HCT116 (cell line): ENCODE measurements at regions not wholly inside any gene's neighbourhood (a gene's known extent, or its start where the extent isn't known, plus 50 kb on each side); places are given as distances from the start of the nearest gene placed in this dataset.

Experiments used
- EZH2 ChIP-seq: fragments of 200-600 bp; sonication (generic); IDR thresholded peaks from 2 replicates; pipeline ENCODE4 v1.6.1; 2017; ENCODE audit warnings: antibody characterized with exemption, mixed run types
- EZH2phosphoT487 ChIP-seq: fragments of 200-600 bp; IDR thresholded peaks from 2 replicates; pipeline ENCODE4 v1.6.1; 2018; ENCODE audit warnings: antibody characterized with exemption, borderline replicate concordance
- POLR2AphosphoS5 ChIP-seq: IDR thresholded peaks from 2 replicates; pipeline ENCODE4 v1.6.1; 2011; ENCODE audit warnings: mild to moderate bottlenecking, low read depth, low read length, moderate library complexity
- REST ChIP-seq: IDR thresholded peaks from 2 replicates; pipeline ENCODE4 v1.6.1; 2012; ENCODE audit warnings: low read depth
- YY1 ChIP-seq: IDR thresholded peaks from 2 replicates; pipeline ENCODE4 v1.6.1; 2011; ENCODE audit warnings: low read length, low read depth, moderate library complexity, mild to moderate bottlenecking; ENCODE audit not compliant: insufficient replicate concordance; ENCODE audit errors: extremely low read depth

- TF ChIP-seq POLR2AphosphoS5 (no peak), REST (no peak), EZH2phosphoT487 (no peak), EZH2 (no peak), YY1 (no peak)
These were observed 52.0 kb upstream of the RPL11 start for GRCh38 chr1:23639460-23640095.
